ENCODE measurements at regions not wholly inside any gene's neighbourhood (a gene's known extent, or its start where the extent isn't known, plus 50 kb on each side); places are given as distances from the start of the nearest gene placed in this dataset.

- H3K79me2 ChIP-seq (ENCODE audit: insufficient read depth, low read length), result no peaks in the 10 kb centered on the region
- Mint-ChIP-seq H3K36me3 (ENCODE audit: low read depth, unreplicated experiment) (no peaks in the 10 kb centered on the region), H3K27ac (ENCODE audit: unreplicated experiment) (no peak overlapping the region), H3K4me3 (ENCODE audit: unreplicated experiment) (no peak overlapping the region), H3K4me1 (ENCODE audit: low read depth, unreplicated experiment) (peaks cover 11% of the 10 kb centered on the region), H3K9me3 (ENCODE audit: unreplicated experiment) (no peaks in the 10 kb centered on the region), H3K27me3 (ENCODE audit: low read depth, unreplicated experiment) (no peaks in the 10 kb centered on the region)
- H3K9me3 ChIP-seq (ENCODE audit: insufficient read depth, low read depth, low read length), result no peaks in the 10 kb centered on the region
- no peak overlapping the region for H3K9ac ChIP-seq (ENCODE audit: low read length)
- H3K27ac ChIP-seq (ENCODE audit: low read depth, low read length), result no peak overlapping the region
- H3K27me3 ChIP-seq (ENCODE audit: insufficient read depth, low read length), result no peaks in the 10 kb centered on the region
- peaks cover 14% of the 10 kb centered on the region for H3K4me1 ChIP-seq (ENCODE audit: insufficient read depth, low read length)
- no peak overlapping the region for H3K4me3 ChIP-seq (ENCODE audit: insufficient read depth, low read depth, low read length)
- no peak overlapping the region for H3K4me2 ChIP-seq (ENCODE audit: low read length)
- TF ChIP-seq, protein P1, sequence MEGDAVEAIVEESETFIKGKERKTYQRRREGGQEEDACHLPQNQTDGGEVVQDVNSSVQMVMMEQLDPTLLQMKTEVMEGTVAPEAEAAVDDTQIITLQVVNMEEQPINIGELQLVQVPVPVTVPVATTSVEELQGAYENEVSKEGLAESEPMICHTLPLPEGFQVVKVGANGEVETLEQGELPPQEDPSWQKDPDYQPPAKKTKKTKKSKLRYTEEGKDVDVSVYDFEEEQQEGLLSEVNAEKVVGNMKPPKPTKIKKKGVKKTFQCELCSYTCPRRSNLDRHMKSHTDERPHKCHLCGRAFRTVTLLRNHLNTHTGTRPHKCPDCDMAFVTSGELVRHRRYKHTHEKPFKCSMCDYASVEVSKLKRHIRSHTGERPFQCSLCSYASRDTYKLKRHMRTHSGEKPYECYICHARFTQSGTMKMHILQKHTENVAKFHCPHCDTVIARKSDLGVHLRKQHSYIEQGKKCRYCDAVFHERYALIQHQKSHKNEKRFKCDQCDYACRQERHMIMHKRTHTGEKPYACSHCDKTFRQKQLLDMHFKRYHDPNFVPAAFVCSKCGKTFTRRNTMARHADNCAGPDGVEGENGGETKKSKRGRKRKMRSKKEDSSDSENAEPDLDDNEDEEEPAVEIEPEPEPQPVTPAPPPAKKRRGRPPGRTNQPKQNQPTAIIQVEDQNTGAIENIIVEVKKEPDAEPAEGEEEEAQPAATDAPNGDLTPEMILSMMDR (IDR thresholded peaks at IDR 0.05; ENCODE audit: insufficient read depth, low read depth, low read length), result no peak
- no peak for TF ChIP-seq EZH2 (IDR thresholded peaks at IDR 0.05; ENCODE audit: insufficient read depth, low read length)
- no peaks in the 10 kb centered on the region for H4K20me1 ChIP-seq (ENCODE audit: insufficient read depth, low read length)
- H3K36me3 ChIP-seq (ENCODE audit: insufficient read depth, low read length), result no peaks in the 10 kb centered on the region
- DNase-seq (ENCODE audit: low read depth), result no peak
- FAIRE-seq, result no peak
- H2AFZ ChIP-seq (ENCODE audit: low read depth, low read length), result no peak overlapping the region
Measured at GRCh38 chr3:27641271-27641800, 80.8 kb downstream of the EOMES start.

- TF ChIP-seq EZH2 (IDR thresholded peaks at IDR 0.05; ENCODE audit: insufficient read depth, low read length), result no peak
- TF ChIP-seq, protein P1 (IDR thresholded peaks at IDR 0.05; ENCODE audit: insufficient read depth, low read depth, low read length), result no peak
- Histone ChIP-seq H3K4me3 (ENCODE audit: insufficient read depth, low read depth, low read length) (no peak overlapping the region), H3K27me3 (ENCODE audit: insufficient read depth, low read length) (no peaks in the 10 kb centered on the region), H3K36me3 (ENCODE audit: insufficient read depth, low read length) (no peaks in the 10 kb centered on the region), H3K4me1 (ENCODE audit: insufficient read depth, low read length) (peaks cover 14% of the 10 kb centered on the region), H3K4me2 (ENCODE audit: low read length) (no peak overlapping the region), H3K9ac (ENCODE audit: low read length) (no peak overlapping the region), H3K9me3 (ENCODE audit: insufficient read depth, low read depth, low read length) (no peaks in the 10 kb centered on the region), H4K20me1 (ENCODE audit: insufficient read depth, low read length) (no peaks in the 10 kb centered on the region), H2AFZ (ENCODE audit: low read depth, low read length) (no peak overlapping the region), H3K79me2 (ENCODE audit: insufficient read depth, low read length) (no peaks in the 10 kb centered on the region), H3K27ac (ENCODE audit: low read depth, low read length) (no peak overlapping the region)
- H3K27ac Mint-ChIP-seq (ENCODE audit: unreplicated experiment), result no peak overlapping the region
- H3K9me3 Mint-ChIP-seq (ENCODE audit: unreplicated experiment), result no peaks in the 10 kb centered on the region
- H3K27me3 Mint-ChIP-seq (ENCODE audit: low read depth, unreplicated experiment), result no peaks in the 10 kb centered on the region
- H3K4me3 Mint-ChIP-seq (ENCODE audit: unreplicated experiment), result no peak overlapping the region
- no peaks in the 10 kb centered on the region for H3K36me3 Mint-ChIP-seq (ENCODE audit: low read depth, unreplicated experiment)
- peaks cover 9% of the 10 kb centered on the region for H3K4me1 Mint-ChIP-seq (ENCODE audit: low read depth, unreplicated experiment)
- DNase-seq (ENCODE audit: low read depth) (no peak), FAIRE-seq (no peak)
Measured at GRCh38 chr3:27639271-27639670, 82.9 kb downstream of the EOMES start.

DNA sequence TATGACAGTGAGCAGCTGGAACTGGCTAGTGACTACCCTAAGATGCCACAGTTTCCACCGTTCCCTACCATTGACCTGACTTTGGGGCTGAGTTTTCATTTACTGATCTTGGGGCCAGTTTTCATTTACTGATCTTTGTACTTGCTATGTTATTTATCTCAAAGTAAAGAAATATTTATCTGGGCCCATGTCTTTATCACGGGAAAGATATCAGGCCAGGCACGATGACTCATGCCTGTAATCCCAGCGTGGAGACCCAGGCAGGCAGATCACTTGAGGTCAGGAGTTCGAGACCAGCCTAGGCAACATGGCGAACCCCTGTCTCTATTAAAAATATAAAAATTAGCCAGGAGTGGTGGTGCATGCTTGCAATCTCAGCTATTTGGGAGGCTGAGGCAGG lies 83.5 kb downstream of the EOMES start:
- DNase-seq (ENCODE audit: low read depth) (no peak), FAIRE-seq (no peak)
- Mint-ChIP-seq H3K27me3 (ENCODE audit: low read depth, unreplicated experiment) (no peaks in the 10 kb centered on the region), H3K9me3 (ENCODE audit: unreplicated experiment) (no peaks in the 10 kb centered on the region), H3K4me1 (ENCODE audit: low read depth, unreplicated experiment) (peaks cover 8% of the 10 kb centered on the region), H3K36me3 (ENCODE audit: low read depth, unreplicated experiment) (no peaks in the 10 kb centered on the region), H3K27ac (ENCODE audit: unreplicated experiment) (no peak overlapping the region), H3K4me3 (ENCODE audit: unreplicated experiment) (no peak overlapping the region)
- H3K9me3 ChIP-seq (ENCODE audit: insufficient read depth, low read depth, low read length), result no peaks in the 10 kb centered on the region
- H2AFZ ChIP-seq (ENCODE audit: low read depth, low read length), result no peak overlapping the region
- H3K4me3 ChIP-seq (ENCODE audit: insufficient read depth, low read depth, low read length), result no peak overlapping the region
- no peak for TF ChIP-seq EZH2 (IDR thresholded peaks at IDR 0.05; ENCODE audit: insufficient read depth, low read length)
- TF ChIP-seq, protein P1 (IDR thresholded peaks at IDR 0.05; ENCODE audit: insufficient read depth, low read depth, low read length), result no peak
- H3K27me3 ChIP-seq (ENCODE audit: insufficient read depth, low read length), result no peaks in the 10 kb centered on the region
- no peaks in the 10 kb centered on the region for H3K36me3 ChIP-seq (ENCODE audit: insufficient read depth, low read length)
- no peak overlapping the region for H3K27ac ChIP-seq (ENCODE audit: low read depth, low read length)
- no peaks in the 10 kb centered on the region for H4K20me1 ChIP-seq (ENCODE audit: insufficient read depth, low read length)
- peaks cover 10% of the 10 kb centered on the region for H3K4me1 ChIP-seq (ENCODE audit: insufficient read depth, low read length)
- no peak overlapping the region for H3K9ac ChIP-seq (ENCODE audit: low read length)
- no peaks in the 10 kb centered on the region for H3K79me2 ChIP-seq (ENCODE audit: insufficient read depth, low read length)
- H3K4me2 ChIP-seq (ENCODE audit: low read length), result no peak overlapping the region

Measured in astrocyte (in vitro differentiated cells and primary cell).